Loucy (cell line): ENCODE measurements at regions not wholly inside any gene's neighbourhood (a gene's known extent, or its start where the extent isn't known, plus 50 kb on each side); places are given as distances from the start of the nearest gene placed in this dataset.
"Not testable (repeated sequence)": the region's sequence is repeated elsewhere in the genome, so short reads cannot be mapped to it uniquely, and the experiment has no call there.

Source experiments
- H2AFZ ChIP-seq: fragments of 200-600 bp; sonication (generic); 2 replicates; pipeline ENCODE4 v1.6.0; 2016; ENCODE audit warnings: antibody characterized with exemption, mild to moderate bottlenecking, low read length, moderate library complexity
- H3F3A ChIP-seq: fragments of 200-600 bp; 2 replicates; pipeline ENCODE4 v1.6.0; 2016; ENCODE audit warnings: antibody characterized with exemption, low read depth, mild to moderate bottlenecking
- H3K27me3 ChIP-seq: fragments of 200-600 bp; sonication (generic); 2 replicates; pipeline ENCODE4 v1.6.1; 2014; ENCODE audit warnings: low read length, mild to moderate bottlenecking; ENCODE audit not compliant: insufficient read depth, poor library complexity, severe bottlenecking
- H3K36me3 ChIP-seq: fragments of 200-600 bp; sonication (generic); 2 replicates; pipeline ENCODE4 v1.6.1; 2016; ENCODE audit warnings: low read length; ENCODE audit not compliant: insufficient read depth
- H3K4me1 ChIP-seq: fragments of 200-600 bp; sonication (generic); 2 replicates; pipeline ENCODE4 v1.5.1; 2014; ENCODE audit warnings: low read length, mild to moderate bottlenecking; ENCODE audit not compliant: insufficient read depth, poor library complexity, severe bottlenecking
- H3K4me2 ChIP-seq: fragments of 200-600 bp; sonication (generic); 2 replicates; pipeline ENCODE4 v1.6.0; 2014; ENCODE audit warnings: antibody characterized with exemption, low read length, low read depth, mild to moderate bottlenecking; ENCODE audit not compliant: poor library complexity, severe bottlenecking
- H3K4me3 ChIP-seq: fragments of 200-600 bp; sonication (generic); 2 replicates; pipeline ENCODE4 v1.5.1; 2014; ENCODE audit warnings: low read length, mild to moderate bottlenecking, mixed read lengths; ENCODE audit not compliant: poor library complexity, severe bottlenecking
- H3K79me2 ChIP-seq: fragments of 200-600 bp; sonication (generic); 2 replicates; pipeline ENCODE4 v1.6.1; 2014; ENCODE audit warnings: low read length; ENCODE audit not compliant: insufficient read depth
- H3K9ac ChIP-seq: fragments of 200-600 bp; sonication (generic); 2 replicates; pipeline ENCODE4 v1.6.0; 2014; ENCODE audit warnings: mild to moderate bottlenecking, low read depth, low read length, moderate library complexity; ENCODE audit not compliant: poor library complexity, severe bottlenecking
- H3K9me2 ChIP-seq: fragments of 200-600 bp; sonication (generic); replicated peaks from 2 replicates; pipeline ENCODE4 v1.6.1; 2016; ENCODE audit warnings: low read depth, low read length, mixed read lengths
- H3K9me3 ChIP-seq: fragments of 200-600 bp; sonication (generic); 2 replicates; pipeline ENCODE4 v1.6.1; 2014; ENCODE audit warnings: mild to moderate bottlenecking, antibody characterized with exemption, low read length, low read depth; ENCODE audit not compliant: insufficient read depth
- H4K20me1 ChIP-seq: fragments of 200-600 bp; sonication (generic); 2 replicates; pipeline ENCODE4 v1.6.0; 2014; ENCODE audit warnings: antibody characterized with exemption, low read length, mild to moderate bottlenecking; ENCODE audit not compliant: insufficient read depth, poor library complexity, severe bottlenecking
- EZH2phosphoT487 ChIP-seq: fragments of 200-600 bp; IDR thresholded peaks from 2 replicates; pipeline ENCODE4 v1.6.1; 2018; ENCODE audit warnings: antibody characterized with exemption, mild to moderate bottlenecking, moderate library complexity, borderline replicate concordance
- TF ChIP-seq, protein P1 (sequence below): fragments of 200-600 bp; sonication (generic); conservative IDR thresholded peaks from 2 replicates; pipeline ENCODE4 v1.5.1; 2014; ENCODE audit warnings: mild to moderate bottlenecking, antibody characterized with exemption, low read length

- TF ChIP-seq, protein P1, sequence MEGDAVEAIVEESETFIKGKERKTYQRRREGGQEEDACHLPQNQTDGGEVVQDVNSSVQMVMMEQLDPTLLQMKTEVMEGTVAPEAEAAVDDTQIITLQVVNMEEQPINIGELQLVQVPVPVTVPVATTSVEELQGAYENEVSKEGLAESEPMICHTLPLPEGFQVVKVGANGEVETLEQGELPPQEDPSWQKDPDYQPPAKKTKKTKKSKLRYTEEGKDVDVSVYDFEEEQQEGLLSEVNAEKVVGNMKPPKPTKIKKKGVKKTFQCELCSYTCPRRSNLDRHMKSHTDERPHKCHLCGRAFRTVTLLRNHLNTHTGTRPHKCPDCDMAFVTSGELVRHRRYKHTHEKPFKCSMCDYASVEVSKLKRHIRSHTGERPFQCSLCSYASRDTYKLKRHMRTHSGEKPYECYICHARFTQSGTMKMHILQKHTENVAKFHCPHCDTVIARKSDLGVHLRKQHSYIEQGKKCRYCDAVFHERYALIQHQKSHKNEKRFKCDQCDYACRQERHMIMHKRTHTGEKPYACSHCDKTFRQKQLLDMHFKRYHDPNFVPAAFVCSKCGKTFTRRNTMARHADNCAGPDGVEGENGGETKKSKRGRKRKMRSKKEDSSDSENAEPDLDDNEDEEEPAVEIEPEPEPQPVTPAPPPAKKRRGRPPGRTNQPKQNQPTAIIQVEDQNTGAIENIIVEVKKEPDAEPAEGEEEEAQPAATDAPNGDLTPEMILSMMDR: no peak
- no peaks in the 10 kb centered on the region for H3K79me2 ChIP-seq
- no peaks in the 10 kb centered on the region for H3K27me3 ChIP-seq
- H3K9me3 ChIP-seq: no peaks in the 10 kb centered on the region
- no peaks in the 10 kb centered on the region for H4K20me1 ChIP-seq
- no peaks in the 10 kb centered on the region for H3K9me2 ChIP-seq
- H3K4me1 ChIP-seq: no peaks in the 10 kb centered on the region
- H3F3A ChIP-seq: no peaks in the 10 kb centered on the region
- no peak overlapping the region for H3K9ac ChIP-seq
- no peak overlapping the region for H3K4me2 ChIP-seq
- no peaks in the 10 kb centered on the region for H3K36me3 ChIP-seq
- H2AFZ ChIP-seq: no peak overlapping the region
- H3K4me3 ChIP-seq: no peak overlapping the region
Measured at GRCh38 chr1:229907884-229908638, 159.0 kb upstream of the GALNT2 start.

- Histone ChIP-seq H3K36me3 (no peaks in the 10 kb centered on the region), H3K79me2 (no peaks in the 10 kb centered on the region), H3K9me2 (no peaks in the 10 kb centered on the region), H3K27me3 (no peaks in the 10 kb centered on the region), H3K4me1 (no peaks in the 10 kb centered on the region), H3K4me3 (no peak overlapping the region), H3K9ac (no peak overlapping the region), H2AFZ (no peak overlapping the region), H3F3A (no peaks in the 10 kb centered on the region), H4K20me1 (no peaks in the 10 kb centered on the region), H3K9me3 (no peaks in the 10 kb centered on the region), H3K4me2 (no peak overlapping the region)
- TF ChIP-seq EZH2phosphoT487: no peak
- TF ChIP-seq, protein P1: no peak
Measured at GRCh38 chr1:229908689-229909088, 158.3 kb upstream of the GALNT2 start.

GRCh38 chr1:229913489-229913888 lies 153.5 kb upstream of the GALNT2 start:
- no peaks in the 10 kb centered on the region for H4K20me1 ChIP-seq
- H3K4me1 ChIP-seq: no peaks in the 10 kb centered on the region
- H3K9me3 ChIP-seq: no peaks in the 10 kb centered on the region
- no peak overlapping the region for H3K4me3 ChIP-seq
- no peaks in the 10 kb centered on the region for H3F3A ChIP-seq
- no peak overlapping the region for H3K4me2 ChIP-seq
- H3K27me3 ChIP-seq: no peaks in the 10 kb centered on the region
- H3K79me2 ChIP-seq: no peaks in the 10 kb centered on the region
- no peak overlapping the region for H2AFZ ChIP-seq
- H3K36me3 ChIP-seq: no peaks in the 10 kb centered on the region
- H3K9me2 ChIP-seq: no peaks in the 10 kb centered on the region
- TF ChIP-seq, protein P1: no peak
- TF ChIP-seq EZH2phosphoT487: no peak
- no peak overlapping the region for H3K9ac ChIP-seq

GRCh38 chr1:229919488-229919887 lies 147.6 kb upstream of the GALNT2 start:
- not testable (repeated sequence) for H3K9ac ChIP-seq, H3F3A ChIP-seq, H3K4me3 ChIP-seq, H2AFZ ChIP-seq, H3K9me2 ChIP-seq, H3K4me2 ChIP-seq, H3K9me3 ChIP-seq, H3K36me3 ChIP-seq, H4K20me1 ChIP-seq, H3K4me1 ChIP-seq, H3K79me2 ChIP-seq, H3K27me3 ChIP-seq
